Panc1 (cell line): ENCODE measurements at regions not wholly inside any gene's neighbourhood (a gene's known extent, or its start where the extent isn't known, plus 50 kb on each side); places are given as distances from the start of the nearest gene placed in this dataset.

Experiments
- POLR2AphosphoS5 ChIP-seq: IDR thresholded peaks from 2 replicates; pipeline ENCODE4 v1.6.1; 2012; ENCODE audit warnings: mild to moderate bottlenecking, low read depth, low read length, moderate library complexity
- SIN3A ChIP-seq: IDR thresholded peaks from 2 replicates; pipeline ENCODE4 v1.6.1; 2012; ENCODE audit warnings: low read depth, mild to moderate bottlenecking, low read length, moderate library complexity, borderline replicate concordance; ENCODE audit not compliant: insufficient read depth
- TCF7L2 ChIP-seq: IDR thresholded peaks from 2 replicates; pipeline ENCODE4 v1.6.1; 2011; ENCODE audit warnings: mild to moderate bottlenecking, low read depth, low read length, inconsistent platforms
- TF ChIP-seq, protein P1 (sequence below): fragments of 450-650 bp; IDR thresholded peaks from 2 replicates; pipeline ENCODE4 v1.5.1; 2017; ENCODE audit warnings: mild to moderate bottlenecking
- TF ChIP-seq, protein P2 (sequence below), 2 experiments: IDR thresholded peaks; 2 replicates each; pipeline ENCODE4 v1.6.1; 2011 to 2012; ENCODE audit warnings: low read depth in 2 of 2, control low read depth in 1 of 2, low read length in 1 of 2, mild to moderate bottlenecking in 1 of 2, moderate library complexity in 1 of 2; ENCODE audit not compliant: insufficient read depth in 1 of 2

DNA sequence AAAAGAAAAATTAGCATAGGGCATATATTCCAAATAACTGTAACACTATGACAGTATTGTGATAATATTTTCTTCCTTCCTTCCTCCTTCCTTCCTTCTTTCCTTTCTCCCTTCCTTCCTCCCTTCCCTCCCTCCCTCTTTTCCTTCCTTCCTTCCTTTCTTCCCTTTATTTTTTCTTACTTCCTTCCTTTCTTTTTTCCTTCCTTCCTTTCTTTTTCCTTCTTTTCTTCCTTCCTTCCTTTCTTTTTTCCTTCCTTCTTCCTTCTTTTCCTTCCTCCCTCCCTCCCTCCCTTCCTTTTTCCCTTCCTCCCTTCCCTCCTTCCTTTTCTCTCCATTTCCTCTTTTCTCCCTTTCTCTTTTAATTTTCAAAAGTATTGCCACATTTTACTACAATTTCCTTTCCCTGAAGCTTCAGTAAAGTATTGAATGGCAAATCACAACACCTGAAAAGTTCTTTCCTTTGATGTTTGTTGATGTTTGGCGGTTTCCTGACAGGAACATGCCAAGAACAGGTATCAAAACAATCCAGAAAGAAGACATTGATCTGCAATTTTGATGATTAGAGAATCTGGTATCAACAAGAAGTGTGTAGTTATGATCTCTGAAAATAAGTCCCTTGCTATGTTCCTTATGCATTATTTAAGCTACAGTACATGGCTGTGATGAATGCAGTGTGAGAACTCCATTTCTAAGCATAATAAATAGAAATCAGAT, 253.1 kb upstream of the EDIL3 start:
- TF ChIP-seq, protein P1, sequence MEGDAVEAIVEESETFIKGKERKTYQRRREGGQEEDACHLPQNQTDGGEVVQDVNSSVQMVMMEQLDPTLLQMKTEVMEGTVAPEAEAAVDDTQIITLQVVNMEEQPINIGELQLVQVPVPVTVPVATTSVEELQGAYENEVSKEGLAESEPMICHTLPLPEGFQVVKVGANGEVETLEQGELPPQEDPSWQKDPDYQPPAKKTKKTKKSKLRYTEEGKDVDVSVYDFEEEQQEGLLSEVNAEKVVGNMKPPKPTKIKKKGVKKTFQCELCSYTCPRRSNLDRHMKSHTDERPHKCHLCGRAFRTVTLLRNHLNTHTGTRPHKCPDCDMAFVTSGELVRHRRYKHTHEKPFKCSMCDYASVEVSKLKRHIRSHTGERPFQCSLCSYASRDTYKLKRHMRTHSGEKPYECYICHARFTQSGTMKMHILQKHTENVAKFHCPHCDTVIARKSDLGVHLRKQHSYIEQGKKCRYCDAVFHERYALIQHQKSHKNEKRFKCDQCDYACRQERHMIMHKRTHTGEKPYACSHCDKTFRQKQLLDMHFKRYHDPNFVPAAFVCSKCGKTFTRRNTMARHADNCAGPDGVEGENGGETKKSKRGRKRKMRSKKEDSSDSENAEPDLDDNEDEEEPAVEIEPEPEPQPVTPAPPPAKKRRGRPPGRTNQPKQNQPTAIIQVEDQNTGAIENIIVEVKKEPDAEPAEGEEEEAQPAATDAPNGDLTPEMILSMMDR, result no peak
- TF ChIP-seq, protein P2, sequence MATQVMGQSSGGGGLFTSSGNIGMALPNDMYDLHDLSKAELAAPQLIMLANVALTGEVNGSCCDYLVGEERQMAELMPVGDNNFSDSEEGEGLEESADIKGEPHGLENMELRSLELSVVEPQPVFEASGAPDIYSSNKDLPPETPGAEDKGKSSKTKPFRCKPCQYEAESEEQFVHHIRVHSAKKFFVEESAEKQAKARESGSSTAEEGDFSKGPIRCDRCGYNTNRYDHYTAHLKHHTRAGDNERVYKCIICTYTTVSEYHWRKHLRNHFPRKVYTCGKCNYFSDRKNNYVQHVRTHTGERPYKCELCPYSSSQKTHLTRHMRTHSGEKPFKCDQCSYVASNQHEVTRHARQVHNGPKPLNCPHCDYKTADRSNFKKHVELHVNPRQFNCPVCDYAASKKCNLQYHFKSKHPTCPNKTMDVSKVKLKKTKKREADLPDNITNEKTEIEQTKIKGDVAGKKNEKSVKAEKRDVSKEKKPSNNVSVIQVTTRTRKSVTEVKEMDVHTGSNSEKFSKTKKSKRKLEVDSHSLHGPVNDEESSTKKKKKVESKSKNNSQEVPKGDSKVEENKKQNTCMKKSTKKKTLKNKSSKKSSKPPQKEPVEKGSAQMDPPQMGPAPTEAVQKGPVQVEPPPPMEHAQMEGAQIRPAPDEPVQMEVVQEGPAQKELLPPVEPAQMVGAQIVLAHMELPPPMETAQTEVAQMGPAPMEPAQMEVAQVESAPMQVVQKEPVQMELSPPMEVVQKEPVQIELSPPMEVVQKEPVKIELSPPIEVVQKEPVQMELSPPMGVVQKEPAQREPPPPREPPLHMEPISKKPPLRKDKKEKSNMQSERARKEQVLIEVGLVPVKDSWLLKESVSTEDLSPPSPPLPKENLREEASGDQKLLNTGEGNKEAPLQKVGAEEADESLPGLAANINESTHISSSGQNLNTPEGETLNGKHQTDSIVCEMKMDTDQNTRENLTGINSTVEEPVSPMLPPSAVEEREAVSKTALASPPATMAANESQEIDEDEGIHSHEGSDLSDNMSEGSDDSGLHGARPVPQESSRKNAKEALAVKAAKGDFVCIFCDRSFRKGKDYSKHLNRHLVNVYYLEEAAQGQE (IDR thresholded peaks at IDR 0.05; ENCODE audit: insufficient read depth in 1 of 2, low read depth in 2 of 2, low read length in 1 of 2), result no peak
- no peak for TF ChIP-seq SIN3A
- no peak for TF ChIP-seq POLR2AphosphoS5
- TF ChIP-seq TCF7L2, result no peak
